MM.1S (cell line): ENCODE measurements at regions not wholly inside any gene's neighbourhood (a gene's known extent, or its start where the extent isn't known, plus 50 kb on each side); places are given as distances from the start of the nearest gene placed in this dataset.

Experiments
- CTCF ChIP-seq: fragments of 300-600 bp; sonication (generic); IDR thresholded peaks from 2 replicates; pipeline ENCODE4 v1.5.1; 2016; ENCODE audit warnings: antibody characterized with exemption, low read length, mixed read lengths
- EZH2 ChIP-seq: fragments of 300-600 bp; sonication (generic); optimal IDR thresholded peaks from 2 replicates; pipeline ENCODE3; 2017; ENCODE audit warnings: low read depth, mild to moderate bottlenecking, antibody characterized with exemption, low read length, mixed read lengths

- TF ChIP-seq CTCF (no peak), EZH2 (no peak)
Measured at GRCh38 chr4:56219447-56219846, 167.8 kb downstream of the AASDH start.
